Hippocampal formation (tissue), 2 donors: ENCODE measurements at regions not wholly inside any gene's neighbourhood (a gene's known extent, or its start where the extent isn't known, plus 50 kb on each side); places are given as distances from the start of the nearest gene placed in this dataset.
A peak's percentile ranks its signal among the peaks of the same experiment; 100 is the strongest.

ENCODE experiments used
- DNase-seq, 2 donors: peaks; one replicate each; lab custom pipeline; 2025; lab: John Stamatoyannopoulos, UW

GRCh38 chr13:109670776-109671175, 115.6 kb downstream of the IRS2 start:
- no peak for DNase-seq

- no peak for DNase-seq
Measured at GRCh38 chr13:109669956-109670355, 116.4 kb downstream of the IRS2 start.

- DNase-seq: no peak
Measured at GRCh38 chr13:109669234-109669612, 117.2 kb downstream of the IRS2 start.

GRCh38 chr13:109668433-109669233, 117.8 kb downstream of the IRS2 start:
- DNase-seq: no peak

- no peak for DNase-seq
Measured at GRCh38 chr13:109667807-109668291, 118.5 kb downstream of the IRS2 start.

- DNase-seq: no peak
Measured at GRCh38 chr13:109667056-109667455, 119.3 kb downstream of the IRS2 start.

GRCh38 chr13:109666656-109667055, 119.7 kb downstream of the IRS2 start:
- DNase-seq: no peak

GRCh38 chr13:109665781-109666249, 120.6 kb downstream of the IRS2 start:
- no peak for DNase-seq

GRCh38 chr13:109665240-109665639, 121.1 kb downstream of the IRS2 start:
- no peak for DNase-seq

GRCh38 chr13:109657395-109657794, 129.0 kb downstream of the IRS2 start:
- DNase-seq: no peak

- no peak for DNase-seq
Measured at GRCh38 chr13:109656206-109656605, 130.2 kb downstream of the IRS2 start.

GRCh38 chr13:109655611-109656010, 130.8 kb downstream of the IRS2 start:
- DNase-seq: no peak

- DNase-seq: peak in 1 of 2 donors; percentile 30
Measured at GRCh38 chr13:109655206-109655600, 131.2 kb downstream of the IRS2 start.

- DNase-seq: no peak
Measured at GRCh38 chr13:109654341-109655205, 131.8 kb downstream of the IRS2 start.

GRCh38 chr13:109652531-109652930, 133.9 kb downstream of the IRS2 start:
- no peak for DNase-seq

- no peak for DNase-seq
Measured at GRCh38 chr13:109651854-109652253, 134.5 kb downstream of the IRS2 start.

- DNase-seq: no peak
Measured at GRCh38 chr13:109651311-109651710, 135.1 kb downstream of the IRS2 start.

- DNase-seq: no peak
Measured at GRCh38 chr13:109650861-109651260, 135.5 kb downstream of the IRS2 start.

GRCh38 chr13:109649713-109650112, 136.7 kb downstream of the IRS2 start:
- DNase-seq: no peak

- DNase-seq: no peak
Measured at GRCh38 chr13:109647699-109648098, 138.7 kb downstream of the IRS2 start.

- no peak for DNase-seq
Measured at GRCh38 chr13:109647053-109647452, 139.3 kb downstream of the IRS2 start.

GRCh38 chr13:109646423-109646822, 140.0 kb downstream of the IRS2 start:
- no peak for DNase-seq

- no peak for DNase-seq
Measured at GRCh38 chr13:109645831-109646230, 140.6 kb downstream of the IRS2 start.
